ENCODE measurements at regions not wholly inside any gene's neighbourhood (a gene's known extent, or its start where the extent isn't known, plus 50 kb on each side); places are given as distances from the start of the nearest gene placed in this dataset.

DNA sequence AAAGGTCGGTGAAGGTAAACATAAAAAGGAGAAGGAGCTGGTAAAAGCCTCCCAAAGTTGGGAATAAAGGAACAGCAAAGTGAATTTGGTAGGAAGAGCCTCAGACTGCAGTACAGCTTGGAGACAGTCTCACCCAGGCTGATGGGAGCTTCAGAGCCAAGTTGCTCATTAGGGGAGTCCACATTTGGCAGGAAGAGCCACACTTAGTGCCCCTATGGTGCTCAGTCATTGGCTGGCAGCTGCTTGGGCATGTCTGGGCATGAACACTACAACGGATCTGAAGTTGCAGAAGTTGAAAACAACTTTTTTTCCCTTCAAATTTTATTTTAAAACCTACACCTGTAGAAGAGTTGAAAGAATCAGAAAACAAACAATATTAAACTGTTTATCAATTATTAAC is 2497.3 kb downstream of the ARAP2 start:
- H2BK20ac ChIP-seq (ENCODE audit: low read depth, low read length, poor library complexity, severe bottlenecking): no peak overlapping the region
- no CpG with 5 or more reads among the region's 2 CpGs for WGBS (ENCODE audit: extremely low coverage, insufficient read length, low lambda C conversion rate)
- H2BK12ac ChIP-seq (ENCODE audit: insufficient read length, low read depth, low read length): no peak overlapping the region
- H3K79me1 ChIP-seq (ENCODE audit: insufficient read depth, low read depth, low read length, poor library complexity, severe bottlenecking): no peaks in the 10 kb centered on the region
- no peaks in the 10 kb centered on the region for H3K9me3 ChIP-seq (ENCODE audit: control insufficient read depth, low read depth, low read length)
- Mint-ChIP-seq H3K9me3 (peaks cover 11 to 22% of the 10 kb centered on the region in 2 experiments), H3K36me3 (ENCODE audit: insufficient read depth in 1 of 3, low read depth in 3 of 3) (peaks cover 7 to 24% (median 8%) of the 10 kb centered on the region in 3 experiments), H3K27me3 (ENCODE audit: low read depth) (no peaks in the 10 kb centered on the region), H3K4me3 (no peak overlapping the region), H3K27ac (peak overlapping the region in 1 of 3 experiments; percentile 95; a peak in 2 of 7 replicates), H3K4me1 (no peaks in the 10 kb centered on the region)
- H3K4ac ChIP-seq (ENCODE audit: low read depth, low read length): no peak overlapping the region
- H3K18ac ChIP-seq (ENCODE audit: insufficient read length, low read depth, low read length): peak overlapping the region; percentile 82
- TF ChIP-seq, protein P1, sequence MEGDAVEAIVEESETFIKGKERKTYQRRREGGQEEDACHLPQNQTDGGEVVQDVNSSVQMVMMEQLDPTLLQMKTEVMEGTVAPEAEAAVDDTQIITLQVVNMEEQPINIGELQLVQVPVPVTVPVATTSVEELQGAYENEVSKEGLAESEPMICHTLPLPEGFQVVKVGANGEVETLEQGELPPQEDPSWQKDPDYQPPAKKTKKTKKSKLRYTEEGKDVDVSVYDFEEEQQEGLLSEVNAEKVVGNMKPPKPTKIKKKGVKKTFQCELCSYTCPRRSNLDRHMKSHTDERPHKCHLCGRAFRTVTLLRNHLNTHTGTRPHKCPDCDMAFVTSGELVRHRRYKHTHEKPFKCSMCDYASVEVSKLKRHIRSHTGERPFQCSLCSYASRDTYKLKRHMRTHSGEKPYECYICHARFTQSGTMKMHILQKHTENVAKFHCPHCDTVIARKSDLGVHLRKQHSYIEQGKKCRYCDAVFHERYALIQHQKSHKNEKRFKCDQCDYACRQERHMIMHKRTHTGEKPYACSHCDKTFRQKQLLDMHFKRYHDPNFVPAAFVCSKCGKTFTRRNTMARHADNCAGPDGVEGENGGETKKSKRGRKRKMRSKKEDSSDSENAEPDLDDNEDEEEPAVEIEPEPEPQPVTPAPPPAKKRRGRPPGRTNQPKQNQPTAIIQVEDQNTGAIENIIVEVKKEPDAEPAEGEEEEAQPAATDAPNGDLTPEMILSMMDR (conservative IDR thresholded peaks at IDR 0.05): no peak
- H2BK120ac ChIP-seq (ENCODE audit: low read depth, low read length, poor library complexity, severe bottlenecking): no peak overlapping the region
- H3K14ac ChIP-seq (ENCODE audit: insufficient read depth, low read length): no peak overlapping the region
- no peak overlapping the region for H3K56ac ChIP-seq (ENCODE audit: insufficient read length, low read depth, low read length)
- H3K4me2 ChIP-seq (ENCODE audit: insufficient read depth, insufficient read length, low read length): no peak overlapping the region
- H3K27ac ChIP-seq (ENCODE audit: insufficient read length, low read depth, low read length): no peak overlapping the region
- no peaks in the 10 kb centered on the region for H3K79me2 ChIP-seq (ENCODE audit: insufficient read depth, low read length)
- no peak overlapping the region for H3T11ph ChIP-seq (ENCODE audit: low read length)
- peak overlapping the region; percentile 84 for H2AFZ ChIP-seq (ENCODE audit: low read length)
- H2BK15ac ChIP-seq (ENCODE audit: low read depth, low read length): no peak overlapping the region
- no peak overlapping the region for H4K8ac ChIP-seq (replicated peaks; ENCODE audit: insufficient read length, low read depth, low read length)
- no peak overlapping the region for H4K5ac ChIP-seq (ENCODE audit: insufficient read length, low read depth, low read length)
- no peak overlapping the region for H3K23ac ChIP-seq (ENCODE audit: insufficient read length, low read depth, low read length)
- H3K9ac ChIP-seq (ENCODE audit: extremely low read depth, insufficient read length, low read length): no peak overlapping the region
- no peak overlapping the region for H2BK5ac ChIP-seq (ENCODE audit: insufficient read length, low read length)
- no peak overlapping the region for H2AK5ac ChIP-seq (ENCODE audit: insufficient read length, low read length)
- no peak for DNase-seq
- H4K91ac ChIP-seq (ENCODE audit: insufficient read length, low read depth, low read length): no peak overlapping the region
- no peaks in the 10 kb centered on the region for H3K4me1 ChIP-seq (ENCODE audit: insufficient read depth, low read length)
- no peaks in the 10 kb centered on the region for H3K23me2 ChIP-seq (ENCODE audit: insufficient read length, low read depth, low read length, poor library complexity, severe bottlenecking)
- H4K20me1 ChIP-seq (ENCODE audit: control insufficient read depth, insufficient read depth, insufficient read length): no peaks in the 10 kb centered on the region
- H3K27me3 ChIP-seq (ENCODE audit: insufficient read depth, low read length): no peaks in the 10 kb centered on the region

All from H9 (cell line).